GM12872 (cell line): ENCODE measurements at regions not wholly inside any gene's neighbourhood (a gene's known extent, or its start where the extent isn't known, plus 50 kb on each side); places are given as distances from the start of the nearest gene placed in this dataset.

Source experiments
- TF ChIP-seq, protein P1 (sequence below): IDR thresholded peaks from 3 replicates; pipeline ENCODE4 v1.5.1; 2011; ENCODE audit warnings: low read depth, mild to moderate bottlenecking, low read length, moderate library complexity; ENCODE audit not compliant: insufficient read depth

DNA sequence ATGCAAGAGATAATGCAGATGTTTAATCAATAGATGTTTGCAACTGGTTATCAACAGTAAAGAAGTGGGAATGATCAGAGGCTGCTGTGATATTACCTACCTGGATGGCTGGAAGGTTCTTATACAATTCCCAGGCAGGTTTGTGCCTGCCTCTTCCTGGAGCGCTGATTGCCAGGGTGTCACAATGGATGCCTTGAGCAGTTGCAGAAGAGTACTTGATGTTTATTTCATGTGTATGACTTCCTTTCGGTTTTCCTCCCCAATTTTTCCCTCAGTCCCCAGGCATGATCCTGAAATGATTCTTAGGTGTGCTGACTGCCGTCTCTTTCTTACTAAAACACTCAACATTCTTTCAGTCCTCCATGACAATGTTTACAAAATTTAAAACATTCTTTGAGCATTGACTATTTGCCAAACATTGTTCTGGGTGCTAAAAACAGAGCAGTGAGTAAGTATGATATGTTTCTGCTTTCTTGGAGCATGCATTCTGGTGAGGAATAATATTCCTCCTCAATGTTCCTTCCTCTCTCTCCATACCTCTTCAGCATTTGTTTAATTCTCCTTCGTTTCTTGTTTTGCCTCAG, 416.6 kb upstream of the TRIB2 start:
- TF ChIP-seq, protein P1, sequence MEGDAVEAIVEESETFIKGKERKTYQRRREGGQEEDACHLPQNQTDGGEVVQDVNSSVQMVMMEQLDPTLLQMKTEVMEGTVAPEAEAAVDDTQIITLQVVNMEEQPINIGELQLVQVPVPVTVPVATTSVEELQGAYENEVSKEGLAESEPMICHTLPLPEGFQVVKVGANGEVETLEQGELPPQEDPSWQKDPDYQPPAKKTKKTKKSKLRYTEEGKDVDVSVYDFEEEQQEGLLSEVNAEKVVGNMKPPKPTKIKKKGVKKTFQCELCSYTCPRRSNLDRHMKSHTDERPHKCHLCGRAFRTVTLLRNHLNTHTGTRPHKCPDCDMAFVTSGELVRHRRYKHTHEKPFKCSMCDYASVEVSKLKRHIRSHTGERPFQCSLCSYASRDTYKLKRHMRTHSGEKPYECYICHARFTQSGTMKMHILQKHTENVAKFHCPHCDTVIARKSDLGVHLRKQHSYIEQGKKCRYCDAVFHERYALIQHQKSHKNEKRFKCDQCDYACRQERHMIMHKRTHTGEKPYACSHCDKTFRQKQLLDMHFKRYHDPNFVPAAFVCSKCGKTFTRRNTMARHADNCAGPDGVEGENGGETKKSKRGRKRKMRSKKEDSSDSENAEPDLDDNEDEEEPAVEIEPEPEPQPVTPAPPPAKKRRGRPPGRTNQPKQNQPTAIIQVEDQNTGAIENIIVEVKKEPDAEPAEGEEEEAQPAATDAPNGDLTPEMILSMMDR, result no peak

DNA sequence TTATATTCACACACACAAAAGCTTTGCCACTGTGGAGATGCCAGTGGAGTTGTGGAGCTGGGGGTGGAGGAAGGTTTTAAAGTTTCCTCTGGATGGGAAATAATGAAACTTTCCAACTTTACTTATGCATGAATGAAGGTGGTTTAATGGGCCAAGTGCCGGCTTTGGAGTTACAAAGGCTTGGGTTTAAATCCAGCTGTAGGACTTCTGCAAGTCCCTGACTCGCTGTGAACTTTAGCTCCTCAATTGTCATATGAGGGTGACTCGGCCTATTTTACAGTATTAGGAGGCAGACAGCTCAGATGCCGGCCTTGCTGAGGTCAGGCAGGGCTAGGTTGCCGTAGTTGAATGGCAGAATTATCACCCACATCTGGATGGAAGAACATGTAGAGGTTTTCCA, 415.8 kb upstream of the TRIB2 start:
- TF ChIP-seq, protein P1, result no peak

DNA sequence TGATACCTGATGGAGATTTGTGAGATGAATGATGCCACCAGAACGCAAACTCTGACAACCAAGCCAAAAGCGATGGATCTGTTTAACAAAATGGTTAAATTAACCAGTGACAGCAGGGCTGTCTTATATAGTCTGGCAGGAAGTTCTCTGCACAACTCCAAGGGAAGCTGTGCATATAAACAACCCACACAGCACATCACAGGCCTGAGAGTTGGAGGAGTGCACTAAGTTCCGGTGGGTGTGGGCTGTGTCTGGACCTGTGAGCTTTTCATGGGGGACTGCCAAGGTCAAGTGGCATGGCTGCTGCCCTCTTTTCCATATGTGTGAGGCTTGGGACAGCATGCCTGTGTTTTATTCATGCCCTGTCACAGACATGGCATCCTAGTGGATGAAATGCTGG, 414.6 kb upstream of the TRIB2 start:
- TF ChIP-seq, protein P1, result no peak

DNA sequence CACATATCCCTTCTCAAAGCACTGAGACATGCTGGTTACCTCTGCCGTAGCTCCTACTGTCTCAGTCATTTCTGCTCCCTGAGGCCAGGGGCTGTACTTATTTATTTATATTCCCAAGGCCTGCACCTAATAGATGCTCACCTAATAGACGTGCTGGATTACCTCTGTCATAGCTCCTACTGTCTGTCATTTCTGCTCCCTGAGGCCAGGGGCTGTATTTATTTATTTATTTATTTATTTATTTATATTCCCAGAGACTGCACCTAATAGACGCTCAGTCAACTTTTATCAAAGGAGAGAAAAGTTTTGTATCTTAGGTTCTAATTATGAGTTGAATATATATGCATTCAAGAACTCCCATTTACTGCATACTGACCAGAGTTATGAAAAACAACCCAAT, 414.0 kb upstream of the TRIB2 start:
- TF ChIP-seq, protein P1, result no peak

DNA sequence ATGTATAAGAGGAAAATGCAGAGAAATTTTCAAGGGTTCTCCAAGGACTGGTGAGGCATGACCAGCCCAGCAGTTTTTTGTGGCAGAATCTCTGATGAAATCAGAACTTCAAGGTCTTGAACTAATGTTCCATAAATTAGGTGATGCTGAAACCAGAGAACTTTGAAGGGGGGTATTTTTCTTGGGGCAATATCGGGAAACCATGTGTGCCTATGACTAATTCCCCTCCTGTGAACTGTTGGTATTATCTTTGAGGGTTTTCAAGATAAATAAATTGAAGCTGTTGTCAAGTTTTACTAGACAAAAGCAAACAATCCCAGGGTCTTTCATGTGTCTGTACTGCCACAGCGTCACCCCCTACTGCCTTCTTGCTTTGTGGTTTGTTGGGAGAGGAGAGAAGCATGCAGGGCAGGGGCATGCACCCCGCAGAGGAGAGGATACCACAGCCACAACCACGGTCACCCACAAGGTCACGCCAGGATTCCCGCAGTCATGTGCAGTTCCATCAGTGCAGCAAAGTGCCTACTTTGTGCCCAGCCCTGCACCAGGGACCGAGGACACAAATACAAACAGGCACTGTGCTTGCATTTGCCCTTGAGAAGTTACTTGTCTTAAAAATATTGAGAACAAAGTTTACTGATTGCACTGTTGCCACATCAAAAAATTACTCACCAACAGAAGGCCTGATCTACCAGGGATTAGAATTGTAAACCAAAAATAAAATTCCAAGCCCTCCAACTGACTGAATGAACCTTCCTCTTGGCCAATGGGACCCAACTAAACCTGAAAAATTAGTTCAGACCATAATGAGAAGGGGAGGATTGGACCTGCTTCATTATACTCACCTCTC, 413.3 kb upstream of the TRIB2 start:
- TF ChIP-seq, protein P1, result no peak

DNA sequence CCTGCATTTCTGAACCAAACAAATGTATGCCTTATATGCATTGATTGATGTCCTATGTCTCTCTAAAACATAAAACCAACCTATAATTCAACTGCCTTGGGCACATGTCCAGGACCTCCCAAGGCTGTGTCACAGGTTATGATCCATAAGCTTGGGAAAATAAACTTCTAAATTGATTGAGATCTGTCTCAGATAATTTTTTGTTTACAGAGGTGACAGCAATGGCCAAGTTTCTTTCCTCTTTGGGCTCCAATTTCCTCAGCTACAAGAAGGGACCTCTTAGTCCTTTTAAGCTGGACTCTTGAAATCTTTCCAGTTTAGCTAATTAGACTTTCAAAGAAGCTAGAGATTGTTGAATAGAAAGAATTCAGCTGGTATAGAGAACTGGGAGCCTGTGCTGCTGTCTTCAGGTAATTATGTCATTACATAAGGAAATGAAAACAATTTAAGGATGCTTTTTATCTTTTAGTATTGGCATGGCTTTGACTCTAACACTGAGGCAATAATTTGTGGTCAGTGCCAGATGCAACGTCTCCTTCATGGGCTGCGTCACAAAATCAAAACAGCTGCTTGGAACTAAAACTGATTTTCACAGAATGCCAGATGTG, 412.1 kb upstream of the TRIB2 start:
- TF ChIP-seq, protein P1, result no peak

DNA sequence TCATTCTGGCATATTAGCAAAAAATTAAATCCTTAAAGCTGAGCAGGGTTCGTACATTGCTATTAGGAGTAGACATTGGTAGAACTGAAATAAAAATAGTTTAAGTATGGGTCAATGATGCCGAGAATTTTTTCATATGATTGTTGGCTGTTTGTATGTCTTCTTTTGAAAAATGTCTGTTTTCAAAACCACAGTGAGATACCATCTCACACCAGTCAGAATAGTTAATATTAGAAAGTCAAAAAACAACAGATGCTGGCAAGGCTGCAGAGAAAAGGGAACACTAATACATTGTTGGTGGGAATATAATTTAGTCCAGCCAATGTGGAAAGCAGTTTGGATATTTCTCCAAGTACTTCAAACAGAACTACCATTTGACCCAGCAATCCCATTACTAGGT, 410.8 kb upstream of the TRIB2 start:
- TF ChIP-seq, protein P1, result no peak
